ENCODE measurements at regions not wholly inside any gene's neighbourhood (a gene's known extent, or its start where the extent isn't known, plus 50 kb on each side); places are given as distances from the start of the nearest gene placed in this dataset.

DNA sequence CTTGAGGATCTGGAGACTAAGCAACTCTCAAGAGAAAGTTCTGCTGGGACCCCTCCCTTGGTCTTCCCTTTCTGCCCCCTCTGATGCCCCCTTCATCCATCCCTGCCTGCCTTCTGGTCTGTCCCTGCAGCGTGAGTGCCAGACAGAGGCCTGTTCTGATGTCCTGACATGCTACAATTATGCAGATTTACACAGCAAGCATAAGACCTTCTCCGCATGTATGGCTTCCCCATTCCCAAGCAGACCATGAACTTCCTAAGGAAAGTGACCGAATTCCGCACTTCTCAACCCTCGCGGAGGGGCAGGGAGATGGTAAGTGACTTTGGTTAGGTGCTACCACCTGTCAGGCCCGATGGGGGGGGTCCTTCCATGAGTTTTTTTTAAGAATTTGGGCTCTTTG is 150.1 kb upstream of the SDK2 start:
- POLR2A ChIA-PET = no interaction called here

DNA sequence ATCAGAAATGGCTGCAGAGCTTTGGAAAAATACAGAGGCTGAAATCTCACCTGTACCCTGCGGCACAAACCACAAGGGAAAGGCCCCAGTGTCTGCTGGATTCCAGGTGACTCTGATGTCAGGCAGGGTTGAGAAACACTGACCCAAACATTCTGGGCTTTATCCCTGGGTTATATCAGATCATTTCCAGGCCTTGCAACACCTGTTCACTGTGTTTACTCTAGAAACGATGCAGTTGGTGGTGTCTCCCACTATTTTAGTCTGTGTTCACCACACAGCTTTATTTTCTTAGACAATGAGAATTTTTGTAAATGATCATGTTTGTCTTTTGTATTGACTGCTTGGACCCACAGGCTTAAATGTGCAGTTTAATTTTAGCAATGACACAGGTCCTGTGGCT is 151.5 kb upstream of the SDK2 start:
- CTCF ChIA-PET = no interaction called here
- POLR2A ChIA-PET = no interaction called here
- no peak for DNase-seq (ENCODE audit: low read depth, low spot score)
- no peak overlapping the region for H3K4me3 ChIP-seq (ENCODE audit: low read depth, low read length)
- TF ChIP-seq, protein P1, sequence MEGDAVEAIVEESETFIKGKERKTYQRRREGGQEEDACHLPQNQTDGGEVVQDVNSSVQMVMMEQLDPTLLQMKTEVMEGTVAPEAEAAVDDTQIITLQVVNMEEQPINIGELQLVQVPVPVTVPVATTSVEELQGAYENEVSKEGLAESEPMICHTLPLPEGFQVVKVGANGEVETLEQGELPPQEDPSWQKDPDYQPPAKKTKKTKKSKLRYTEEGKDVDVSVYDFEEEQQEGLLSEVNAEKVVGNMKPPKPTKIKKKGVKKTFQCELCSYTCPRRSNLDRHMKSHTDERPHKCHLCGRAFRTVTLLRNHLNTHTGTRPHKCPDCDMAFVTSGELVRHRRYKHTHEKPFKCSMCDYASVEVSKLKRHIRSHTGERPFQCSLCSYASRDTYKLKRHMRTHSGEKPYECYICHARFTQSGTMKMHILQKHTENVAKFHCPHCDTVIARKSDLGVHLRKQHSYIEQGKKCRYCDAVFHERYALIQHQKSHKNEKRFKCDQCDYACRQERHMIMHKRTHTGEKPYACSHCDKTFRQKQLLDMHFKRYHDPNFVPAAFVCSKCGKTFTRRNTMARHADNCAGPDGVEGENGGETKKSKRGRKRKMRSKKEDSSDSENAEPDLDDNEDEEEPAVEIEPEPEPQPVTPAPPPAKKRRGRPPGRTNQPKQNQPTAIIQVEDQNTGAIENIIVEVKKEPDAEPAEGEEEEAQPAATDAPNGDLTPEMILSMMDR (IDR thresholded peaks at IDR 0.05; ENCODE audit: insufficient read depth, low read length, missing control alignments) = no peak

More for the DNA sequence above, 150.1 kb upstream of the SDK2 start:
- CTCF ChIA-PET = no interaction called here
- TF ChIP-seq, protein P1 (IDR thresholded peaks at IDR 0.05; ENCODE audit: insufficient read depth, low read length, missing control alignments) = no peak
- H3K4me3 ChIP-seq (ENCODE audit: low read depth, low read length) = no peak overlapping the region
- DNase-seq (ENCODE audit: low read depth, low spot score) = no peak

DNA sequence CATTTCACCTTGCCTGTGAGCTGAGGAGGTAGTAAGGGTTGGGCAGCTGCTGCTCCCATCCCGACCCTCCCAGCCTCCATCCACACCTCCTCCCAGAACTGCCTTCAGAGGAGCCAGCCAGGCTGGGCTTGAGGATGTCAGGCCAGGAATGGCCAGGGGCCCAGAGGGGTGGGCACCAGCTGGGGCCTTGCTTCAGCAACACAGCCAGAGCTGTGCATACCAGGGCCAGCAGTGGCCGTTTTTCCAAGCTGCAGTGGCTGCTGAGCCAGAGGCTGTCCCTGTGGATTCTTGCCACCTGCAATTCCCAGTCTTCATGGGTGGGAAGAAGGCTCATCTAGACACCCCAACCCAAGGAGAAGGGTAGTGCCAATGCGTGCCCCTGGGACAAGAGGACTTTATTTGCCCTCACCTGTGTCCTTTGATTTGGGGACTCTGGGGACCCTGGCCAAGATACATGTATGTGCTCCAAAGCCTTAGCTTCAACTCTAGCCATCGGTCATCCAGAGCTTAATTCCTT is 153.4 kb upstream of the SDK2 start:
- CTCF ChIA-PET = no interaction called here
- TF ChIP-seq, protein P1 (IDR thresholded peaks at IDR 0.05; ENCODE audit: insufficient read depth, low read length, missing control alignments) = no peak
- POLR2A ChIA-PET = no interaction called here
- H3K4me3 ChIP-seq (ENCODE audit: low read depth, low read length) = no peak overlapping the region
- DNase-seq (ENCODE audit: low read depth, low spot score) = no peak

DNA sequence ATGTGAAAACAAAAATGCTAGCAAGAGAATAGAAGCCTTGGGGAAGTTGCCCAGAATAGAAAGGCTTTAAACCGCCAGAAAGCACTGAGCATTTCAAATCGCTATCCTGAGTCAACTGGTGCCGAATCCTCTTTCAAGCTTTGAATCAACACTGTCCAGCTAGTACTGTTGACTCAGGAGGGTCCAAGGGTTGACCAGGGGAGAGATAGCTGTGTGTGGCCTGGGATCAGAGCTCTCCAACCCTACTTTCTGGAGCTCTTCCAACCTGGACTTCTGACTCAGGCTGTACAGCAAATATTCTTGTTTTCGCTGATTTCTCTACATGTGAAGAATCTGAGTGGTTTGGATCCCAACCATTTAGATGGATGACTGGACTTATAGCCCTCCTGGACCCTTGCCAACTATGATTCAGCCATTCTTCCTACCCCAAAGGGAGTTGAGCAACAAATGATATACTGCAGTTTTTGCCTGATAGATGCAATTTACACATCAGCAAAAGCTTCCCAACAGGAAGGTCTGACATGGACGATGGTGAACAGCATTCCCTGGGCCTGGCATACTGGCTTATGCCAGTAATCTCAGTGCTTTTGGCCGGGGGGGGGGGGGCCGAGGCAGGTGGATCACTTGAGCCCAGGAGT is 154.0 kb upstream of the SDK2 start:
- ChIA-PET POLR2A (no interaction called here), CTCF (no interaction called here)
- TF ChIP-seq, protein P1 (IDR thresholded peaks at IDR 0.05; ENCODE audit: insufficient read depth, low read length, missing control alignments) = no peak
- peak; percentile 36 for DNase-seq (ENCODE audit: low read depth, low spot score)
- H3K4me3 ChIP-seq (ENCODE audit: low read depth, low read length) = no peak overlapping the region

DNA sequence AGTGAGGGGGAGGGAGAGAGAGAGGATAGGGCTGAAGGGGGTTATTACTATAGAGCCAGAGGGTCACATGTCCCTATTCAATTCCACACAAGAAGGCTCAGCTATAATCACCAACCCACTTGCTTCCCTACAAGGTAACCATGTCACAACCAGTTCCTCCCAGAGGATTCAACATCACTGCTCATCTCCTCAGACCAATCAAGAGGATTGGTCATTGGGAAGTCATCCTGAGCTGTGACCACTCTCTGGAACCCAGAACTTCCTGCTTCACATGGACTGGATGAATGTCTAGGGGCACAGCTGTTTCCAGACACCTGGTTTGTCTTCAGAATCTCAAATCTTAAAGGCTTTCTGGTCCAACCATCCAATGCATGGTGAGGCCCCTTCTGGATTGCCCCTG is 154.9 kb upstream of the SDK2 start:
- H3K4me3 ChIP-seq (ENCODE audit: low read depth, low read length) = no peak overlapping the region
- TF ChIP-seq, protein P1 (IDR thresholded peaks at IDR 0.05; ENCODE audit: insufficient read depth, low read length, missing control alignments) = no peak
- CTCF ChIA-PET = no interaction called here
- POLR2A ChIA-PET = no interaction called here
- DNase-seq (ENCODE audit: low read depth, low spot score) = no peak

DNA sequence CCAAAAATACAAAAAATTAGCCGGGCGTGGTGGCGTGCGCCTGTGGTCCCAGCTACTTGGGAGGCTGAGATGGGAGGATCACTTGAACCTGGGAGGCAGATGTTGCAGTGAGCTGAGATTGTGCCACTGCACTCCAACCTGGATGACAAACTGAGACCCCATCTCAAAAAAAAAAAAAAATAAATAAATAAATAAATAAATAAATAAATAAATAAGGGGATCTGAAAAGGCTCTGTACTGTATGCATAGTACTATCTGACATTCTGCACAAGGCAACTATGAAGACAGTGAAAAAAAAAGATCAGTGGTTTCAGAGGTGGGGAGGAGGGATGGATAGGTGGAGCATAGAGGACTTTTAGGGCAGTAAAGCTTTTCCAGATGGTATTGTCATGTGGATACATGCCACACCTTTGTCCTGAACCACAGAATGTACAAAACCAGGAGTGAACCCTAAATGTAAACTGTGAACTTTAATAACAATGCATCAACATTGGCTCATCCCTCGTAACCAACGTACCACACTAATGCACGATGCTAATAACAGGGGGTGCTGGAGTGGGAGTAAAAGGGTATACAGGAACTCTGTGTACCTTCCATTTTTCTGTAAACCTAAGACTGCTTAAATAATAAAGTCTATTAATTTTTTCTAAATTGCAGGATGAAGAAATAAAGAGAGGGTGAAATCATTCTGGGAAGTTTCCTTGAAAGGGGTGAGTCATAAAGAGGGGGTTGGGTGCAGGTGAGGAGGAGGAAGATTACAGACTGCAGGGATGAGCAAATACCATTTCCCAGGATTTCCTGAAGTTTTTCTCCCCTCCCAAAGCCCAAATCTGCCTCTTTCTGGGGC is 155.8 kb upstream of the SDK2 start:
- ChIA-PET CTCF (no interaction called here), POLR2A (no interaction called here)
- TF ChIP-seq, protein P1 (IDR thresholded peaks at IDR 0.05; ENCODE audit: insufficient read depth, low read length, missing control alignments) = no peak
- no peak for DNase-seq (ENCODE audit: low read depth, low spot score)
- H3K4me3 ChIP-seq (ENCODE audit: low read depth, low read length) = no peak overlapping the region

All from AG04449 (cell line).